GM23338 (cell line): ENCODE measurements at regions not wholly inside any gene's neighbourhood (a gene's known extent, or its start where the extent isn't known, plus 50 kb on each side); places are given as distances from the start of the nearest gene placed in this dataset.

ENCODE experiments used
- ATAC-seq: fragments of 200-7000 bp; cut with Tn5 transposase; 3 replicates; pipeline ENCODE4 v1.9.1; 2020
- DNase-seq: peaks from one replicate; pipeline ENCODE4 v3.0.0-alpha.2; 2015; ENCODE audit warnings: low spot score
- H2AFZ ChIP-seq: fragments of 200-600 bp; sonication (generic); 2 replicates; pipeline ENCODE4 v1.8.0; 2016; ENCODE audit warnings: antibody characterized with exemption, mild to moderate bottlenecking, moderate library complexity
- H3F3A ChIP-seq: fragments of 200-600 bp; sonication (generic); replicated peaks from 2 replicates; pipeline ENCODE4 v1.8.0; 2017; ENCODE audit warnings: antibody characterized with exemption, mixed run types, low read depth
- H3K27ac ChIP-seq: fragments of 200-600 bp; sonication (generic); 2 replicates; pipeline ENCODE4 v1.6.1; 2016; ENCODE audit warnings: low read depth
- H3K27me3 ChIP-seq: fragments of 200-600 bp; sonication (generic); 2 replicates; pipeline ENCODE4 v1.8.0; 2016; ENCODE audit warnings: mild to moderate bottlenecking, mixed run types, moderate library complexity; ENCODE audit not compliant: insufficient read depth
- H3K36me3 ChIP-seq: fragments of 200-600 bp; sonication (generic); 2 replicates; pipeline ENCODE4 v1.8.0; 2016; ENCODE audit warnings: mild to moderate bottlenecking; ENCODE audit not compliant: insufficient read depth
- H3K4me1 ChIP-seq: fragments of 200-600 bp; sonication (generic); 2 replicates; pipeline ENCODE4 v1.8.0; 2016; ENCODE audit warnings: mild to moderate bottlenecking, moderate library complexity; ENCODE audit not compliant: insufficient read depth
- H3K4me2 ChIP-seq: fragments of 200-600 bp; sonication (generic); 2 replicates; pipeline ENCODE4 v1.7.1; 2017; ENCODE audit warnings: mixed run types
- H3K4me3 ChIP-seq: fragments of 200-600 bp; sonication (generic); 2 replicates; pipeline ENCODE4 v1.6.1; 2016; ENCODE audit warnings: mixed run types
- H3K79me2 ChIP-seq: fragments of 200-600 bp; sonication (generic); replicated peaks from 2 replicates; pipeline ENCODE4 v1.8.0; 2017; ENCODE audit warnings: mild to moderate bottlenecking; ENCODE audit not compliant: insufficient read depth
- H3K9me2 ChIP-seq: fragments of 200-600 bp; sonication (generic); 2 replicates; pipeline ENCODE4 v1.8.0; 2017; ENCODE audit not compliant: insufficient read depth
- H4K20me1 ChIP-seq: fragments of 200-600 bp; sonication (generic); replicated peaks from 2 replicates; pipeline ENCODE4 v1.8.0; 2017; ENCODE audit warnings: mild to moderate bottlenecking; ENCODE audit not compliant: insufficient read depth
- H3K27ac Mint-ChIP-seq: 2 replicates; pipeline ENCODE4 v1.8.0; 2020; ENCODE audit warnings: inconsistent platforms, mild to moderate bottlenecking, moderate library complexity, mixed read lengths
- H3K27me3 Mint-ChIP-seq: 3 replicates; pipeline ENCODE4 v1.8.0; 2022; ENCODE audit warnings: low read depth, mild to moderate bottlenecking, moderate library complexity, mixed read lengths, inconsistent platforms; ENCODE audit not compliant: insufficient read depth, poor library complexity
- H3K36me3 Mint-ChIP-seq: 3 replicates; pipeline ENCODE4 v1.8.0; 2021; ENCODE audit warnings: low read depth, mild to moderate bottlenecking, inconsistent platforms, moderate library complexity, mixed read lengths
- H3K4me1 Mint-ChIP-seq: 3 replicates; pipeline ENCODE4 v1.8.0; 2020; ENCODE audit warnings: mild to moderate bottlenecking, inconsistent platforms, mixed read lengths
- H3K4me3 Mint-ChIP-seq: 3 replicates; pipeline ENCODE4 v1.8.0; 2021; ENCODE audit warnings: moderate library complexity, mild to moderate bottlenecking, inconsistent platforms, mixed read lengths
- H3K9me3 Mint-ChIP-seq: 3 replicates; pipeline ENCODE4 v1.8.0; 2020; ENCODE audit warnings: moderate library complexity, mild to moderate bottlenecking, inconsistent platforms, mixed read lengths
- CREB1 ChIP-seq: fragments of 250-450 bp; sonication (Bioruptor Pico); IDR thresholded peaks from 2 replicates; pipeline ENCODE4 v1.5.0; 2020; ENCODE audit warnings: low read depth, mild to moderate bottlenecking, moderate library complexity
- EZH2 ChIP-seq: fragments of 200-600 bp; sonication (generic); IDR thresholded peaks from one replicate; pipeline ENCODE4 v1.8.0; 2017; ENCODE audit warnings: antibody characterized with exemption, mild to moderate bottlenecking, low read depth; ENCODE audit not compliant: unreplicated experiment
- EZH2phosphoT487 ChIP-seq: fragments of 200-600 bp; sonication (generic); IDR thresholded peaks from one replicate; pipeline ENCODE4 v1.8.1; 2018; ENCODE audit warnings: antibody characterized with exemption; ENCODE audit not compliant: unreplicated experiment
- JUNB ChIP-seq: IDR thresholded peaks from one replicate; pipeline ENCODE4 v1.6.1; 2016; ENCODE audit warnings: antibody characterized with exemption; ENCODE audit not compliant: unreplicated experiment
- STAT1 ChIP-seq: IDR thresholded peaks from one replicate; pipeline ENCODE4 v1.6.1; 2016; ENCODE audit warnings: antibody characterized with exemption; ENCODE audit not compliant: unreplicated experiment
- ZNF114 ChIP-seq: fragments of 250-450 bp; sonication (Bioruptor Pico); IDR thresholded peaks from 2 replicates; pipeline ENCODE4 v1.5.0; 2020; ENCODE audit warnings: mild to moderate bottlenecking, moderate library complexity
- TF ChIP-seq, protein P1 (sequence below): fragments of 250-450 bp; sonication (Bioruptor Pico); IDR thresholded peaks from 2 replicates; pipeline ENCODE4 v1.5.0; 2020; ENCODE audit warnings: mild to moderate bottlenecking, moderate library complexity
- TF ChIP-seq, protein P2 (sequence below): IDR thresholded peaks from 2 replicates; pipeline ENCODE4 v1.6.1; 2016; ENCODE audit warnings: antibody characterized with exemption

DNA sequence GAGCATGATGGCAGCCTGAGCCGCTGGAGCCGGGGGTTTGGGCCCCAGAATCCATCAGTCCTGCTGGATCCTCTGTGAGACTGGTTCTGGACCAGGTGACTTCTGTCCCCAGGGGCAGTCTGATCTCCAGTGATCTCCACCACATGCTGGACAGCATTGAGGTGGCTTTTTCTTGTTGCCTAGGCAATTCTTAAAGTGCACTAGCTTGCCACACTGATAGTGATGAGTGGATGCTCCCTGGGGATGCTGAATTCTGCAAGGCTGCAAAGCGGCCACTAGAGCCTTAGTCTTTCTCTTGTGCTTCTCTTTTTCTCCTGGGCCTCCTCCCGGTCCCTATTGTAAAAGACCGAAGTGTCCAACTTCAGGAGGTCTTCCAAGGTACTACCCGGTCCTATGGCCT, 70.4 kb upstream of the ATP11B start (continued):
- TF ChIP-seq, protein P1, sequence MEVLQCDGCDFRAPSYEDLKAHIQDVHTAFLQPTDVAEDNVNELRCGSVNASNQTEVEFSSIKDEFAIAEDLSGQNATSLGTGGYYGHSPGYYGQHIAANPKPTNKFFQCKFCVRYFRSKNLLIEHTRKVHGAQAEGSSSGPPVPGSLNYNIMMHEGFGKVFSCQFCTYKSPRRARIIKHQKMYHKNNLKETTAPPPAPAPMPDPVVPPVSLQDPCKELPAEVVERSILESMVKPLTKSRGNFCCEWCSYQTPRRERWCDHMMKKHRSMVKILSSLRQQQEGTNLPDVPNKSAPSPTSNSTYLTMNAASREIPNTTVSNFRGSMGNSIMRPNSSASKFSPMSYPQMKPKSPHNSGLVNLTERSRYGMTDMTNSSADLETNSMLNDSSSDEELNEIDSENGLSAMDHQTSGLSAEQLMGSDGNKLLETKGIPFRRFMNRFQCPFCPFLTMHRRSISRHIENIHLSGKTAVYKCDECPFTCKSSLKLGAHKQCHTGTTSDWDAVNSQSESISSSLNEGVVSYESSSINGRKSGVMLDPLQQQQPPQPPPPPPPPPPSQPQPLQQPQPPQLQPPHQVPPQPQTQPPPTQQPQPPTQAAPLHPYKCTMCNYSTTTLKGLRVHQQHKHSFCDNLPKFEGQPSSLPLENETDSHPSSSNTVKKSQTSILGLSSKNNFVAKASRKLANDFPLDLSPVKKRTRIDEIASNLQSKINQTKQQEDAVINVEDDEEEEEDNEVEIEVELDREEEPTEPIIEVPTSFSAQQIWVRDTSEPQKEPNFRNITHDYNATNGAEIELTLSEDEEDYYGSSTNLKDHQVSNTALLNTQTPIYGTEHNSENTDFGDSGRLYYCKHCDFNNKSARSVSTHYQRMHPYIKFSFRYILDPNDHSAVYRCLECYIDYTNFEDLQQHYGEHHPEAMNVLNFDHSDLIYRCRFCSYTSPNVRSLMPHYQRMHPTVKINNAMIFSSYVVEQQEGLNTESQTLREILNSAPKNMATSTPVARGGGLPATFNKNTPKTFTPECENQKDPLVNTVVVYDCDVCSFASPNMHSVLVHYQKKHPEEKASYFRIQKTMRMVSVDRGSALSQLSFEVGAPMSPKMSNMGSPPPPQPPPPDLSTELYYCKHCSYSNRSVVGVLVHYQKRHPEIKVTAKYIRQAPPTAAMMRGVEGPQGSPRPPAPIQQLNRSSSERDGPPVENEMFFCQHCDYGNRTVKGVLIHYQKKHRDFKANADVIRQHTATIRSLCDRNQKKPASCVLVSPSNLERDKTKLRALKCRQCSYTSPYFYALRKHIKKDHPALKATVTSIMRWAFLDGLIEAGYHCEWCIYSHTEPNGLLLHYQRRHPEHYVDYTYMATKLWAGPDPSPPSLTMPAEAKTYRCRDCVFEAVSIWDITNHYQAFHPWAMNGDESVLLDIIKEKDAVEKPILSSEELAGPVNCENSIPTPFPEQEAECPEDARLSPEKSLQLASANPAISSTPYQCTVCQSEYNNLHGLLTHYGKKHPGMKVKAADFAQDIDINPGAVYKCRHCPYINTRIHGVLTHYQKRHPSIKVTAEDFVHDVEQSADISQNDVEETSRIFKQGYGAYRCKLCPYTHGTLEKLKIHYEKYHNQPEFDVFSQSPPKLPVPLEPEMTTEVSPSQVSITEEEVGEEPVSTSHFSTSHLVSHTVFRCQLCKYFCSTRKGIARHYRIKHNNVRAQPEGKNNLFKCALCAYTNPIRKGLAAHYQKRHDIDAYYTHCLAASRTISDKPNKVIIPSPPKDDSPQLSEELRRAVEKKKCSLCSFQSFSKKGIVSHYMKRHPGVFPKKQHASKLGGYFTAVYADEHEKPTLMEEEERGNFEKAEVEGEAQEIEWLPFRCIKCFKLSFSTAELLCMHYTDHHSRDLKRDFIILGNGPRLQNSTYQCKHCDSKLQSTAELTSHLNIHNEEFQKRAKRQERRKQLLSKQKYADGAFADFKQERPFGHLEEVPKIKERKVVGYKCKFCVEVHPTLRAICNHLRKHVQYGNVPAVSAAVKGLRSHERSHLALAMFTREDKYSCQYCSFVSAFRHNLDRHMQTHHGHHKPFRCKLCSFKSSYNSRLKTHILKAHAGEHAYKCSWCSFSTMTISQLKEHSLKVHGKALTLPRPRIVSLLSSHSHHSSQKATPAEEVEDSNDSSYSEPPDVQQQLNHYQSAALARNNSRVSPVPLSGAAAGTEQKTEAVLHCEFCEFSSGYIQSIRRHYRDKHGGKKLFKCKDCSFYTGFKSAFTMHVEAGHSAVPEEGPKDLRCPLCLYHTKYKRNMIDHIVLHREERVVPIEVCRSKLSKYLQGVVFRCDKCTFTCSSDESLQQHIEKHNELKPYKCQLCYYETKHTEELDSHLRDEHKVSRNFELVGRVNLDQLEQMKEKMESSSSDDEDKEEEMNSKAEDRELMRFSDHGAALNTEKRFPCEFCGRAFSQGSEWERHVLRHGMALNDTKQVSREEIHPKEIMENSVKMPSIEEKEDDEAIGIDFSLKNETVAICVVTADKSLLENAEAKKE (CRISPR knock-in tag) = no peak
- TF ChIP-seq CREB1 (CRISPR knock-in tag) = no peak
- TF ChIP-seq EZH2 = no peak
- no peak for TF ChIP-seq EZH2phosphoT487
- TF ChIP-seq JUNB = no peak
- TF ChIP-seq, protein P2, sequence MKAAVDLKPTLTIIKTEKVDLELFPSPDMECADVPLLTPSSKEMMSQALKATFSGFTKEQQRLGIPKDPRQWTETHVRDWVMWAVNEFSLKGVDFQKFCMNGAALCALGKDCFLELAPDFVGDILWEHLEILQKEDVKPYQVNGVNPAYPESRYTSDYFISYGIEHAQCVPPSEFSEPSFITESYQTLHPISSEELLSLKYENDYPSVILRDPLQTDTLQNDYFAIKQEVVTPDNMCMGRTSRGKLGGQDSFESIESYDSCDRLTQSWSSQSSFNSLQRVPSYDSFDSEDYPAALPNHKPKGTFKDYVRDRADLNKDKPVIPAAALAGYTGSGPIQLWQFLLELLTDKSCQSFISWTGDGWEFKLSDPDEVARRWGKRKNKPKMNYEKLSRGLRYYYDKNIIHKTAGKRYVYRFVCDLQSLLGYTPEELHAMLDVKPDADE = no peak
- no peak for TF ChIP-seq ZNF114

DNA sequence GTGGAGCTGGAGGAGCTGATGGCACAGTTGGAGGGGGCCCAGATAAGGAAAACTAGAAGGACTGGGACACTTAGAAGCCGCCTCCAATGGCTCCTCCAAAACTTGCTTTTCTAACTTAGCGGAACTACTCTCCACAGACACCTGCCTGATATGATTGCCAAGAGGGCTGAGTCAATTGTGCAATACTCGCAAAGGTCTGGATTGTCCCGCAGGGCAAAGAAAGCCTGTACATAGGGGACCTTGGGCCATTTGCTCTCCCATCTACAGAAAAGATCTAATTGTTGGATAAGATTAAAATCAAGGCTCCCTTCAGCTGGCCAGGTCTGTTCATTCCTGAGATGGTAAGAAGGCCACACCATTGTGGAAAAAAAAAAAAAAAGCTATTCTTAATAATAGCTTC, 69.7 kb upstream of the ATP11B start:
- H3K36me3 ChIP-seq = no peaks in the 10 kb centered on the region
- Mint-ChIP-seq H3K36me3 (no peaks in the 10 kb centered on the region), H3K27ac (no peak overlapping the region), H3K9me3 (no peaks in the 10 kb centered on the region), H3K4me1 (peaks cover 13% of the 10 kb centered on the region; the same call in 2 of the 3 replicates), H3K4me3 (no peak overlapping the region), H3K27me3 (peaks cover 8% of the 10 kb centered on the region)
- H3K27me3 ChIP-seq = no peaks in the 10 kb centered on the region
- no peaks in the 10 kb centered on the region for H3K79me2 ChIP-seq
- no peaks in the 10 kb centered on the region for H3K4me1 ChIP-seq
- no peaks in the 10 kb centered on the region for H4K20me1 ChIP-seq
- H3K4me2 ChIP-seq = no peak overlapping the region
- H3F3A ChIP-seq = no peaks in the 10 kb centered on the region
- H2AFZ ChIP-seq = no peak overlapping the region
- H3K4me3 ChIP-seq = no peak overlapping the region
- no peak overlapping the region for H3K27ac ChIP-seq
- no peak for DNase-seq
- no peak for ATAC-seq
- no peaks in the 10 kb centered on the region for H3K9me2 ChIP-seq
- TF ChIP-seq STAT1 (no peak), ZNF114 (no peak)
- TF ChIP-seq, protein P1 (CRISPR knock-in tag) = no peak
